ENCODE measurements at regions not wholly inside any gene's neighbourhood (a gene's known extent, or its start where the extent isn't known, plus 50 kb on each side); places are given as distances from the start of the nearest gene placed in this dataset.

- Mint-ChIP-seq H3K36me3 (ENCODE audit: low read depth) (no peaks in the 10 kb centered on the region), H3K4me1 (no peaks in the 10 kb centered on the region), H3K27me3 (peaks cover 5% of the 10 kb centered on the region), H3K9me3 (ENCODE audit: low read depth) (peaks cover 6% of the 10 kb centered on the region), H3K27ac (no peak overlapping the region), H3K4me3 (no peak overlapping the region)
- DNase-seq (no peak), ATAC-seq (no peak)
- CTCF ChIA-PET = no interaction called here
- POLR2A ChIA-PET = no interaction called here
- intact Hi-C loops (cut with DNase I, micrococcal nuclease) = no loop called here
These were observed 512.9 kb downstream of the EFNA5 start for GRCh38 chr5:107157809-107158208.

- no peak overlapping the region for H3K4me3 Mint-ChIP-seq
- H3K27me3 Mint-ChIP-seq = peaks cover 4% of the 10 kb centered on the region
- POLR2A ChIA-PET = no interaction called here
- DNase-seq (no peak), ATAC-seq (no peak)
- intact Hi-C loops (cut with DNase I, micrococcal nuclease) = no loop called here
- H3K9me3 Mint-ChIP-seq (ENCODE audit: low read depth) = peaks cover 5% of the 10 kb centered on the region
- H3K27ac Mint-ChIP-seq = no peak overlapping the region
- no peaks in the 10 kb centered on the region for H3K36me3 Mint-ChIP-seq (ENCODE audit: low read depth)
- CTCF ChIA-PET = no interaction called here
- H3K4me1 Mint-ChIP-seq = no peaks in the 10 kb centered on the region
These were observed 515.0 kb downstream of the EFNA5 start for GRCh38 chr5:107155707-107156106.

GRCh38 chr5:107154593-107154992 lies 516.1 kb downstream of the EFNA5 start:
- POLR2A ChIA-PET = no interaction called here
- CTCF ChIA-PET = no interaction called here
- Mint-ChIP-seq H3K27ac (no peak overlapping the region), H3K36me3 (ENCODE audit: low read depth) (no peaks in the 10 kb centered on the region), H3K4me3 (no peak overlapping the region), H3K9me3 (ENCODE audit: low read depth) (no peaks in the 10 kb centered on the region), H3K4me1 (no peaks in the 10 kb centered on the region), H3K27me3 (peaks cover 3% of the 10 kb centered on the region)
- DNase-seq = no peak
- ATAC-seq = no peak
- intact Hi-C loops (cut with DNase I, micrococcal nuclease) = no loop called here

- CTCF ChIA-PET = no interaction called here
- POLR2A ChIA-PET = no interaction called here
- intact Hi-C loops (cut with DNase I, micrococcal nuclease) = no loop called here
- H3K9me3 Mint-ChIP-seq (ENCODE audit: low read depth) = no peaks in the 10 kb centered on the region
- no peaks in the 10 kb centered on the region for H3K36me3 Mint-ChIP-seq (ENCODE audit: low read depth)
- H3K4me3 Mint-ChIP-seq = no peak overlapping the region
- no peak overlapping the region for H3K27ac Mint-ChIP-seq
- peaks cover 3% of the 10 kb centered on the region for H3K27me3 Mint-ChIP-seq
- ATAC-seq = no peak
- no peak for DNase-seq
- no peaks in the 10 kb centered on the region for H3K4me1 Mint-ChIP-seq
These were observed 517.5 kb downstream of the EFNA5 start for GRCh38 chr5:107153283-107153682.

- intact Hi-C loops (cut with DNase I, micrococcal nuclease) = no loop called here
- CTCF ChIA-PET = no interaction called here
- no peak for DNase-seq
- H3K4me3 Mint-ChIP-seq = no peak overlapping the region
- no peaks in the 10 kb centered on the region for H3K4me1 Mint-ChIP-seq
- no peaks in the 10 kb centered on the region for H3K9me3 Mint-ChIP-seq (ENCODE audit: low read depth)
- no peak for ATAC-seq
- H3K27me3 Mint-ChIP-seq = no peaks in the 10 kb centered on the region
- no peak overlapping the region for H3K27ac Mint-ChIP-seq
- POLR2A ChIA-PET = no interaction called here
- no peaks in the 10 kb centered on the region for H3K36me3 Mint-ChIP-seq (ENCODE audit: low read depth)
These were observed 521.3 kb downstream of the EFNA5 start for GRCh38 chr5:107149243-107150005.

GRCh38 chr5:107147589-107147988 lies 523.1 kb downstream of the EFNA5 start:
- Mint-ChIP-seq H3K27ac (no peak overlapping the region), H3K27me3 (no peaks in the 10 kb centered on the region), H3K4me1 (no peaks in the 10 kb centered on the region), H3K9me3 (ENCODE audit: low read depth) (no peaks in the 10 kb centered on the region), H3K4me3 (no peak overlapping the region), H3K36me3 (ENCODE audit: low read depth) (no peaks in the 10 kb centered on the region)
- DNase-seq (no peak), ATAC-seq (no peak)
- CTCF ChIA-PET = no interaction called here
- POLR2A ChIA-PET = no interaction called here
- intact Hi-C loops (cut with DNase I, micrococcal nuclease) = no loop called here

GRCh38 chr5:107146901-107147300 lies 523.8 kb downstream of the EFNA5 start:
- Mint-ChIP-seq H3K9me3 (ENCODE audit: low read depth) (no peaks in the 10 kb centered on the region), H3K4me3 (no peak overlapping the region)
- intact Hi-C loops (cut with DNase I, micrococcal nuclease) = no loop called here

GRCh38 chr5:107135391-107135790 lies 535.3 kb downstream of the EFNA5 start:
- H3K9me3 Mint-ChIP-seq (ENCODE audit: low read depth) = peaks cover 9% of the 10 kb centered on the region
- no peaks in the 10 kb centered on the region for H3K36me3 Mint-ChIP-seq (ENCODE audit: low read depth)
- ATAC-seq (no peak), DNase-seq (no peak)
- H3K27ac Mint-ChIP-seq = no peak overlapping the region
- intact Hi-C loops (cut with DNase I, micrococcal nuclease) = no loop called here
- no peaks in the 10 kb centered on the region for H3K27me3 Mint-ChIP-seq
- H3K4me1 Mint-ChIP-seq = no peaks in the 10 kb centered on the region
- ChIA-PET CTCF (no interaction called here), POLR2A (no interaction called here)
- no peak overlapping the region for H3K4me3 Mint-ChIP-seq

More at GRCh38 chr5:107146901-107147300, 523.8 kb downstream of the EFNA5 start:
- Mint-ChIP-seq H3K36me3 (ENCODE audit: low read depth) (no peaks in the 10 kb centered on the region), H3K27me3 (no peaks in the 10 kb centered on the region), H3K27ac (no peak overlapping the region), H3K4me1 (no peaks in the 10 kb centered on the region)
- CTCF ChIA-PET = no interaction called here
- POLR2A ChIA-PET = no interaction called here
- ATAC-seq (no peak), DNase-seq (no peak)

GRCh38 chr5:107134931-107135330 lies 535.8 kb downstream of the EFNA5 start:
- Mint-ChIP-seq H3K4me1 (no peaks in the 10 kb centered on the region), H3K9me3 (ENCODE audit: low read depth) (peaks cover 9% of the 10 kb centered on the region), H3K27me3 (no peaks in the 10 kb centered on the region), H3K27ac (no peak overlapping the region), H3K36me3 (ENCODE audit: low read depth) (no peaks in the 10 kb centered on the region), H3K4me3 (no peak overlapping the region)
- ChIA-PET POLR2A (no interaction called here), CTCF (no interaction called here)
- no peak for ATAC-seq
- intact Hi-C loops (cut with DNase I, micrococcal nuclease) = no loop called here
- no peak for DNase-seq

- H3K4me3 Mint-ChIP-seq = no peak overlapping the region
- peaks cover 4% of the 10 kb centered on the region for H3K9me3 Mint-ChIP-seq (ENCODE audit: low read depth)
- intact Hi-C loops (cut with DNase I, micrococcal nuclease) = no loop called here
- CTCF ChIA-PET = no interaction called here
- no peaks in the 10 kb centered on the region for H3K36me3 Mint-ChIP-seq (ENCODE audit: low read depth)
- POLR2A ChIA-PET = no interaction called here
- no peak for DNase-seq
- no peaks in the 10 kb centered on the region for H3K4me1 Mint-ChIP-seq
- no peaks in the 10 kb centered on the region for H3K27me3 Mint-ChIP-seq
- no peak overlapping the region for H3K27ac Mint-ChIP-seq
- no peak for ATAC-seq
These were observed 541.7 kb downstream of the EFNA5 start for GRCh38 chr5:107129051-107129450.

GRCh38 chr5:107127878-107128277 lies 542.9 kb downstream of the EFNA5 start:
- no peaks in the 10 kb centered on the region for H3K4me1 Mint-ChIP-seq
- H3K27me3 Mint-ChIP-seq = no peaks in the 10 kb centered on the region

GRCh38 chr5:107126341-107126740 lies 544.4 kb downstream of the EFNA5 start:
- ChIA-PET POLR2A (no interaction called here), CTCF (no interaction called here)
- Mint-ChIP-seq H3K36me3 (ENCODE audit: low read depth) (no peaks in the 10 kb centered on the region), H3K27me3 (no peaks in the 10 kb centered on the region), H3K27ac (no peak overlapping the region), H3K4me3 (no peak overlapping the region), H3K9me3 (ENCODE audit: low read depth) (no peaks in the 10 kb centered on the region), H3K4me1 (no peaks in the 10 kb centered on the region)
- DNase-seq (no peak), ATAC-seq (no peak)
- intact Hi-C loops (cut with DNase I, micrococcal nuclease) = no loop called here

More at GRCh38 chr5:107127878-107128277, 542.9 kb downstream of the EFNA5 start:
- Mint-ChIP-seq H3K4me3 (no peak overlapping the region), H3K27ac (no peak overlapping the region), H3K36me3 (ENCODE audit: low read depth) (no peaks in the 10 kb centered on the region), H3K9me3 (ENCODE audit: low read depth) (peaks cover 4% of the 10 kb centered on the region)
- ATAC-seq (no peak), DNase-seq (no peak)
- CTCF ChIA-PET = no interaction called here
- intact Hi-C loops (cut with DNase I, micrococcal nuclease) = no loop called here
- POLR2A ChIA-PET = no interaction called here

GRCh38 chr5:107124376-107124775 lies 546.4 kb downstream of the EFNA5 start:
- Mint-ChIP-seq H3K27me3 (no peaks in the 10 kb centered on the region), H3K4me3 (no peak overlapping the region), H3K36me3 (ENCODE audit: low read depth) (no peaks in the 10 kb centered on the region), H3K9me3 (ENCODE audit: low read depth) (no peaks in the 10 kb centered on the region), H3K27ac (no peak overlapping the region), H3K4me1 (no peaks in the 10 kb centered on the region)
- intact Hi-C loops (cut with DNase I, micrococcal nuclease) = no loop called here
- no peak for DNase-seq
- POLR2A ChIA-PET = no interaction called here
- ATAC-seq = no peak
- CTCF ChIA-PET = no interaction called here
